ENCODE measurements at regions not wholly inside any gene's neighbourhood (a gene's known extent, or its start where the extent isn't known, plus 50 kb on each side); places are given as distances from the start of the nearest gene placed in this dataset.

DNA sequence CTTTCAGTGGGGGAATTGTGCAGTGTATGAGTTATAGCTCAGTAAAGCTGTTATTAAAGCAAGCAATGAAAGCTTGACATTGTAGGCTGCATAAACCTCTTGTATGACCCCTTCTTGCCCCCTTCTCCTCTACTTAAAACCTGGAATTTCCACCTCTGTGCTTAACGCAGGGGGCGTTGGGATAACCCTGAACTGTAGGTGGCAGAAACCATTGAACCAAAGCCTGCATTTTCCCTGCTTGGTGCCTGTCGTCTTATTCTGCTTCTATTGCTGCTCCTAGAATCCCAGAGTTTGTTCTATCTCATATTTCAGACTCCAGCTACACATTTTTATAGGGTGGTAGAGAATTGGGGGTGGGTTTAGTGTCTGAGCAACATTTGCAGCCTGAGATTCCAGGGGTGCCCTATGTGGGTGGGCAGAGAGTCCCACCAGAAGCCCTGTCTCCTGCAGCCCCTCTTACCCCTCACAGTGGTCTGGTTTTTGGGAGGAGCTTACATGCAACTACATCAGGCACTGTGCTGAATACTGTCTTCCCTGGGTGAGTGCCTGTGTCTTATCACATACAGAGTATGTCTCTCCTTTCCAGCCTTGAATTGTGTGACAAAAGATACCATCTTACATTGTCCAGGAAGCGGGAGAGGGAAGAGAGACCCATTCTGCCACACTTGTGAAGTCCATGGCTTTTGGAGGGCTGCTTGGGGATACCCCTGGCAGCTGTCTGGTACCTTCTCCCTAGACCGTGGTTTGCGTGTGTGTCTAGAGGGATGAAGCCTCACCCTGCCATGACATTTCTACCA, 407.7 kb upstream of the EEF2KMT start:
- TF ChIP-seq, protein P1, sequence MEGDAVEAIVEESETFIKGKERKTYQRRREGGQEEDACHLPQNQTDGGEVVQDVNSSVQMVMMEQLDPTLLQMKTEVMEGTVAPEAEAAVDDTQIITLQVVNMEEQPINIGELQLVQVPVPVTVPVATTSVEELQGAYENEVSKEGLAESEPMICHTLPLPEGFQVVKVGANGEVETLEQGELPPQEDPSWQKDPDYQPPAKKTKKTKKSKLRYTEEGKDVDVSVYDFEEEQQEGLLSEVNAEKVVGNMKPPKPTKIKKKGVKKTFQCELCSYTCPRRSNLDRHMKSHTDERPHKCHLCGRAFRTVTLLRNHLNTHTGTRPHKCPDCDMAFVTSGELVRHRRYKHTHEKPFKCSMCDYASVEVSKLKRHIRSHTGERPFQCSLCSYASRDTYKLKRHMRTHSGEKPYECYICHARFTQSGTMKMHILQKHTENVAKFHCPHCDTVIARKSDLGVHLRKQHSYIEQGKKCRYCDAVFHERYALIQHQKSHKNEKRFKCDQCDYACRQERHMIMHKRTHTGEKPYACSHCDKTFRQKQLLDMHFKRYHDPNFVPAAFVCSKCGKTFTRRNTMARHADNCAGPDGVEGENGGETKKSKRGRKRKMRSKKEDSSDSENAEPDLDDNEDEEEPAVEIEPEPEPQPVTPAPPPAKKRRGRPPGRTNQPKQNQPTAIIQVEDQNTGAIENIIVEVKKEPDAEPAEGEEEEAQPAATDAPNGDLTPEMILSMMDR (IDR thresholded peaks at IDR 0.05 in 2 of 3, conservative IDR thresholded peaks at IDR 0.05 in 1 of 3; ENCODE audit: borderline replicate concordance in 1 of 3, insufficient read depth in 1 of 3, low read depth in 2 of 3, low read length in 2 of 3): no peak
- TF ChIP-seq SIN3A (IDR thresholded peaks at IDR 0.05; ENCODE audit: low read depth): no peak
- no peak for TF ChIP-seq ZFX (IDR thresholded peaks at IDR 0.05)
- no peak for TF ChIP-seq POLR2AphosphoS5 (IDR thresholded peaks at IDR 0.05; ENCODE audit: low read depth, low read length)
- Histone ChIP-seq H3K4me1 (ENCODE audit: control insufficient read depth in 1 of 2, insufficient read depth in 2 of 2, low read length in 2 of 2) (no peaks in the 10 kb centered on the region), H3K27me3 (ENCODE audit: insufficient read depth, low read length) (peaks cover 5% of the 10 kb centered on the region; the same call in 1 of the 2 replicates), H2AFZ (ENCODE audit: low read depth, low read length, poor library complexity, severe bottlenecking) (no peak overlapping the region), H3K9me3 (ENCODE audit: control insufficient read depth in 1 of 2, insufficient read depth in 1 of 2, low read depth in 1 of 2, low read length in 2 of 2) (no peaks in the 10 kb centered on the region), H3K79me2 (ENCODE audit: insufficient read depth, low read length) (no peaks in the 10 kb centered on the region), H3K9ac (ENCODE audit: low read length) (no peak overlapping the region), H3K9me2 (ENCODE audit: insufficient read depth) (no peaks in the 10 kb centered on the region), H4K20me1 (ENCODE audit: insufficient read depth) (no peaks in the 10 kb centered on the region), H3K4me2 (ENCODE audit: low read length) (no peak overlapping the region), H3K36me3 (ENCODE audit: control insufficient read depth in 1 of 2, insufficient read depth in 2 of 2, low read length in 2 of 2) (no peaks in the 10 kb centered on the region), H3K4me3 (replicated peaks in 1 of 2; ENCODE audit: low read depth in 1 of 2, low read length in 2 of 2) (no peak overlapping the region), H3K27ac (ENCODE audit: low read depth, low read length) (no peak overlapping the region)
- ATAC-seq (no peak), DNase-seq (ENCODE audit: low read depth, low spot score) (no peak)
- intact Hi-C loops (cut with micrococcal nuclease): no loop called here
- ChIA-PET RAD21 (ENCODE audit: low non-redundant PET in 1 of 2, low total read pairs in 2 of 2, uncharacterized antibody in 2 of 2, unreplicated experiment in 2 of 2) (no interaction called here), POLR2A (no interaction called here), CTCF (interaction anchor here (0.9 kb wide), 1 partner anchor 128 kb away, joined by 3 read pairs; no protein-coding TSS in a partner anchor)
- BruUV-seq (replicated peaks): no TSS peak

DNA sequence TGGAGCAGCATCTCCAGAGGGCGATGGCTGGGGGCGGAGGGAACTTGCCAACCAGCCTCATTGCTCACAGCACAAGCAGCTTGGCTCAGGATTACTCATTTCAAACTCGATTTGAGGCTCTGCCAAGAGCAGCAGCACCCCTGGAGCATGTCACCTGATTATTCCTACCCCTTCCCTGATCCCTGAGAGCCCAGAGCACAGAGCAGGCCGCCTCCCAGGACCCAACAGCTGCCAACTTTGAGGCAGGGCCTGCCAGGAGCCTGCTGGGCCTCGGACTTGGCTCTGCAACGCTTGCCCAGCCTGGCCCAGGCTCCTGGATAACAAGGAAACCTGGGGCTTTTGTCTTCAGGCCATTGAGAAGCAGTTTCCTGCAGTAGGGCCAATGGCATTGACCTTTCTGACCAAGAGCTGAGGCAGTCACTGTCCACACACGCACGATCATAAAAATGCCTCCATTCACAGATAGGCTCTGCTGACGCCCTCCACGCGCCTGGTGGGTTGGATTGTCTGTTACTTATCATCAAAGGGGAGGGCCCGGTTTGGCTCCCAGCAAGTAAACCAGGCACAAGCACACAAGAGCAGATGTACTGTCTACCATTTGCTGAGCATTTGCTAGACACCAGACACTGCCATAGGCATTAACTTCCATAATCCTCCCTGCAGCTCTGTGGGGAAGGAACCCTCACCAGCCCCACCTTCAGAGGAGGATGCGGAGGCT, 406.6 kb upstream of the EEF2KMT start:
- Histone ChIP-seq H3K27me3 (ENCODE audit: insufficient read depth, low read length) (peaks cover 5% of the 10 kb centered on the region; the same call in 1 of the 2 replicates), H4K20me1 (ENCODE audit: insufficient read depth) (no peaks in the 10 kb centered on the region), H3K27ac (ENCODE audit: low read depth, low read length) (no peak overlapping the region), H3K4me1 (ENCODE audit: control insufficient read depth in 1 of 2, insufficient read depth in 2 of 2, low read length in 2 of 2) (no peaks in the 10 kb centered on the region), H2AFZ (ENCODE audit: low read depth, low read length, poor library complexity, severe bottlenecking) (no peak overlapping the region), H3K9me3 (ENCODE audit: control insufficient read depth in 1 of 2, insufficient read depth in 1 of 2, low read depth in 1 of 2, low read length in 2 of 2) (peaks cover 0 to 5% of the 10 kb centered on the region in 2 experiments; a peak in 1 of 4 replicates), H3K9ac (ENCODE audit: low read length) (no peak overlapping the region), H3K4me3 (replicated peaks in 1 of 2; ENCODE audit: low read depth in 1 of 2, low read length in 2 of 2) (no peak overlapping the region), H3K79me2 (ENCODE audit: insufficient read depth, low read length) (no peaks in the 10 kb centered on the region), H3K36me3 (ENCODE audit: control insufficient read depth in 1 of 2, insufficient read depth in 2 of 2, low read length in 2 of 2) (no peaks in the 10 kb centered on the region), H3K9me2 (ENCODE audit: insufficient read depth) (no peaks in the 10 kb centered on the region), H3K4me2 (ENCODE audit: low read length) (no peak overlapping the region)
- BruUV-seq (replicated peaks): no TSS peak
- RAD21 ChIA-PET (ENCODE audit: low non-redundant PET in 1 of 2, low total read pairs in 2 of 2, uncharacterized antibody in 2 of 2, unreplicated experiment in 2 of 2): no interaction called here
- DNase-seq (ENCODE audit: low read depth, low spot score): no peak
- no peak for ATAC-seq
- POLR2A ChIA-PET: no interaction called here
- CTCF ChIA-PET: interaction anchor here (0.9 to 1.0 kb wide), 2 partner anchors 112 to 129 kb away, joined by 3 to 4 read pairs; no protein-coding TSS in a partner anchor
- TF ChIP-seq SIN3A (IDR thresholded peaks at IDR 0.05; ENCODE audit: low read depth) (no peak), TCF7L2 (IDR thresholded peaks at IDR 0.05; ENCODE audit: borderline replicate concordance, extremely low read depth, insufficient read depth, insufficient read length) (no peak), ZNF274 (IDR thresholded peaks at IDR 0.05; ENCODE audit: low read depth, low read length) (no peak)
- TF ChIP-seq, protein P2, sequence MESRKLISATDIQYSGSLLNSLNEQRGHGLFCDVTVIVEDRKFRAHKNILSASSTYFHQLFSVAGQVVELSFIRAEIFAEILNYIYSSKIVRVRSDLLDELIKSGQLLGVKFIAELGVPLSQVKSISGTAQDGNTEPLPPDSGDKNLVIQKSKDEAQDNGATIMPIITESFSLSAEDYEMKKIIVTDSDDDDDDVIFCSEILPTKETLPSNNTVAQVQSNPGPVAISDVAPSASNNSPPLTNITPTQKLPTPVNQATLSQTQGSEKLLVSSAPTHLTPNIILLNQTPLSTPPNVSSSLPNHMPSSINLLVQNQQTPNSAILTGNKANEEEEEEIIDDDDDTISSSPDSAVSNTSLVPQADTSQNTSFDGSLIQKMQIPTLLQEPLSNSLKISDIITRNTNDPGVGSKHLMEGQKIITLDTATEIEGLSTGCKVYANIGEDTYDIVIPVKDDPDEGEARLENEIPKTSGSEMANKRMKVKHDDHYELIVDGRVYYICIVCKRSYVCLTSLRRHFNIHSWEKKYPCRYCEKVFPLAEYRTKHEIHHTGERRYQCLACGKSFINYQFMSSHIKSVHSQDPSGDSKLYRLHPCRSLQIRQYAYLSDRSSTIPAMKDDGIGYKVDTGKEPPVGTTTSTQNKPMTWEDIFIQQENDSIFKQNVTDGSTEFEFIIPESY (IDR thresholded peaks at IDR 0.05; ENCODE audit: extremely low read depth, insufficient replicate concordance, low read length): no peak
- intact Hi-C loops (cut with micrococcal nuclease): loop anchor here (5.0 kb wide), 1 partner anchor 98 kb away; no protein-coding TSS in a partner anchor
